Gastrocnemius medialis (tissue), 4 donors: ENCODE measurements at regions not wholly inside any gene's neighbourhood (a gene's known extent, or its start where the extent isn't known, plus 50 kb on each side); places are given as distances from the start of the nearest gene placed in this dataset.

Experiments
- POLR2A ChIP-seq, 2 donors: fragments of 450-650 bp; IDR thresholded peaks; one replicate each; pipeline ENCODE4 v1.6.1; 2017; ENCODE audit warnings: antibody characterized with exemption in 2 of 2, mild to moderate bottlenecking in 2 of 2, moderate library complexity in 2 of 2
- TF ChIP-seq, protein P1 (sequence below), 5 experiments: fragments of 450-650 bp in 3 of 5; fragments of 200-600 bp in 2 of 5; sonication (generic) in 2 of 5; IDR thresholded peaks in 4 of 5; conservative IDR thresholded peaks in 1 of 5; 1 replicate in 4 of 5; 2 replicates in 1 of 5; pipeline ENCODE4 v1.5.1; 2016 to 2019; ENCODE audit warnings: antibody characterized with exemption in 5 of 5, mild to moderate bottlenecking in 3 of 5, moderate library complexity in 3 of 5

DNA sequence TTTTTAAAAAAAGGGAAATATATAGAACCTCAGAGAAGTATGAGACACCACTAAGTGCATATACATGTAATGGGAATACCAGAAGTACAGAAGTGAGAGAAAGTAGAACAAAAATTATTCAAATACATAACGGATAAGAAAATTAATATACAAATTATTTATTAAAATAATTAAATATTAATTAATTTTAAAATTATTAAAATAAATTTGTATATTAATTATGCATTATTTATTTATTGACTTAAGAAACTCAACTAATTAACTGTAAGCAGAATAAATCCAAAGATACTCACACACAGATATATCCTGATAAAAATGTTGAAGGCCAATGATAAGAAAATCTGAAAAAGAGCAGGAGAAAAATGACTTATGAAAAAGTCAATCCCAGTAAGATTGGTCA lies 1333.5 kb upstream of the CELF2 start:
- TF ChIP-seq, protein P1, sequence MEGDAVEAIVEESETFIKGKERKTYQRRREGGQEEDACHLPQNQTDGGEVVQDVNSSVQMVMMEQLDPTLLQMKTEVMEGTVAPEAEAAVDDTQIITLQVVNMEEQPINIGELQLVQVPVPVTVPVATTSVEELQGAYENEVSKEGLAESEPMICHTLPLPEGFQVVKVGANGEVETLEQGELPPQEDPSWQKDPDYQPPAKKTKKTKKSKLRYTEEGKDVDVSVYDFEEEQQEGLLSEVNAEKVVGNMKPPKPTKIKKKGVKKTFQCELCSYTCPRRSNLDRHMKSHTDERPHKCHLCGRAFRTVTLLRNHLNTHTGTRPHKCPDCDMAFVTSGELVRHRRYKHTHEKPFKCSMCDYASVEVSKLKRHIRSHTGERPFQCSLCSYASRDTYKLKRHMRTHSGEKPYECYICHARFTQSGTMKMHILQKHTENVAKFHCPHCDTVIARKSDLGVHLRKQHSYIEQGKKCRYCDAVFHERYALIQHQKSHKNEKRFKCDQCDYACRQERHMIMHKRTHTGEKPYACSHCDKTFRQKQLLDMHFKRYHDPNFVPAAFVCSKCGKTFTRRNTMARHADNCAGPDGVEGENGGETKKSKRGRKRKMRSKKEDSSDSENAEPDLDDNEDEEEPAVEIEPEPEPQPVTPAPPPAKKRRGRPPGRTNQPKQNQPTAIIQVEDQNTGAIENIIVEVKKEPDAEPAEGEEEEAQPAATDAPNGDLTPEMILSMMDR (IDR thresholded peaks at IDR 0.05 in 4 of 5, conservative IDR thresholded peaks at IDR 0.05 in 1 of 5): no peak
- no peak for TF ChIP-seq POLR2A (IDR thresholded peaks at IDR 0.05)
